K562 (cell line): ENCODE measurements at regions not wholly inside any gene's neighbourhood (a gene's known extent, or its start where the extent isn't known, plus 50 kb on each side); places are given as distances from the start of the nearest gene placed in this dataset.
"Not testable (repeated sequence)": the region's sequence is repeated elsewhere in the genome, so short reads cannot be mapped to it uniquely, and the experiment has no call there.

Source experiments
- ATAC-seq: fragments of 200-7000 bp; cut with Tn5 transposase; 3 replicates; pipeline ENCODE4 v1.9.1; 2020; ENCODE audit warnings: moderate library complexity
- BruUV-seq: library from RNA; stranded (reverse); fragments of 400-500 nt; replicated peaks from 2 replicates; lab custom pipeline; 2021; lab: Mats Ljungman, UMichigan
- CTCF ChIA-PET: fragments of 300-600 bp; formaldehyde crosslinking; extraction: SDS; loops from one replicate; lab custom pipeline; 2021; ENCODE audit warnings: low intra/inter-chr PET ratio; lab: Yijun Ruan, JAX
- POLR2A ChIA-PET: fragments of 300-600, 350-650 bp; sonication (Branson Sonifier 250); formaldehyde crosslinking; extraction: SDS; loops from one replicate; lab custom pipeline; 2021; ENCODE audit warnings: antibody characterized with exemption, inconsistent platforms; lab: Yijun Ruan, JAX
- DNase-seq, 4 experiments: peaks; one replicate each; pipeline versions ENCODE4 v3.0.0 to v3.0.0-alpha.2; 2011 to 2018; ENCODE audit warnings: low spot score in 3 of 4, mixed read lengths in 3 of 4; ENCODE audit errors: extremely low read depth in 1 of 4
- FAIRE-seq: peaks from 2 replicates; lab custom pipeline; 2011; peaks lifted over from hg19 to GRCh38; lab: Jason Lieb, UNC
- H2AFZ ChIP-seq: 2 replicates; pipeline ENCODE4 v1.6.0; 2011; ENCODE audit warnings: low read depth, low read length, control low read depth, inconsistent platforms
- H3K27ac ChIP-seq: fragments of 200-600 bp; 3 replicates; pipeline ENCODE4 v1.8.0; 2011; ENCODE audit warnings: low read depth, mild to moderate bottlenecking, control low read depth, inconsistent platforms, low read length, moderate library complexity, mixed read lengths; ENCODE audit errors: extremely low read depth
- H3K27me3 ChIP-seq, 2 experiments: fragments of 300-600 bp in 1 of 2; 2 replicates in 1 of 2; 3 replicates in 1 of 2; pipeline versions ENCODE4 v1.6.0 to v1.8.0; 2011; ENCODE audit warnings: inconsistent platforms in 2 of 2, low read length in 2 of 2, mild to moderate bottlenecking in 1 of 2, mixed read lengths in 1 of 2, moderate library complexity in 1 of 2; ENCODE audit not compliant: control insufficient read depth in 2 of 2, insufficient read depth in 2 of 2
- H3K36me3 ChIP-seq: fragments of 300-600 bp; 3 replicates; pipeline ENCODE4 v1.8.0; 2011; ENCODE audit warnings: mild to moderate bottlenecking, low read length, inconsistent platforms; ENCODE audit not compliant: control insufficient read depth, insufficient read depth
- H3K4me1 ChIP-seq, 2 experiments: fragments of 200-600 bp in 1 of 2; replicated peaks in 1 of 2; 2 replicates in 1 of 2; 3 replicates in 1 of 2; pipeline versions ENCODE4 v1.5.1 to v1.8.0; 2011; ENCODE audit warnings: inconsistent platforms in 2 of 2, low read length in 2 of 2, mild to moderate bottlenecking in 1 of 2, mixed read lengths in 1 of 2, moderate library complexity in 1 of 2; ENCODE audit not compliant: control insufficient read depth in 2 of 2, insufficient read depth in 2 of 2
- H3K4me2 ChIP-seq: 2 replicates; pipeline ENCODE4 v1.6.1; 2011; ENCODE audit warnings: low read length, control low read depth, inconsistent platforms, mixed read lengths; ENCODE audit not compliant: insufficient read depth
- H3K4me3 ChIP-seq: fragments of 200-600 bp; sonication (generic), shearing (Covaris generic); 2 replicates; pipeline ENCODE4 v1.5.1; 2016; ENCODE audit warnings: control low read depth, inconsistent platforms
- H3K79me2 ChIP-seq: fragments of 200-600 bp; 3 replicates; pipeline ENCODE4 v1.8.0; 2011; ENCODE audit warnings: low read length, inconsistent platforms; ENCODE audit not compliant: control insufficient read depth, insufficient read depth
- H3K9ac ChIP-seq, 2 experiments: 2 replicates each; pipeline versions ENCODE4 v1.6.0 to v1.6.1; 2011; ENCODE audit warnings: low read depth in 2 of 2, low read length in 2 of 2, control low read depth in 1 of 2, inconsistent platforms in 1 of 2, mild to moderate bottlenecking in 1 of 2, mixed read lengths in 1 of 2; ENCODE audit not compliant: insufficient read depth in 1 of 2
- H3K9me1 ChIP-seq: one replicate; pipeline ENCODE4 v1.6.0; 2011; ENCODE audit warnings: inconsistent platforms, mild to moderate bottlenecking, low read length, moderate library complexity; ENCODE audit not compliant: control insufficient read depth, insufficient read depth
- H3K9me3 ChIP-seq: replicated peaks from 2 replicates; pipeline ENCODE4 v1.5.1; 2011; ENCODE audit warnings: low read depth, low read length, inconsistent platforms; ENCODE audit not compliant: control insufficient read depth, insufficient read depth
- H4K20me1 ChIP-seq: replicated peaks from 2 replicates; pipeline ENCODE4 v1.6.1; 2011; ENCODE audit warnings: low read length, inconsistent platforms, mixed read lengths; ENCODE audit not compliant: control insufficient read depth, insufficient read depth
- ARID2 ChIP-seq: fragments of 450-650 bp; IDR thresholded peaks from 2 replicates; pipeline ENCODE4 v1.6.1; 2017; ENCODE audit warnings: antibody characterized with exemption, mild to moderate bottlenecking
- CXXC5 ChIP-seq: fragments of 250-450 bp; sonication (Bioruptor Pico); IDR thresholded peaks from 2 replicates; pipeline ENCODE4 v1.8.0; 2022; ENCODE audit warnings: inconsistent platforms, mild to moderate bottlenecking, moderate library complexity
- IRF1 ChIP-seq: sonication (generic); formaldehyde crosslinking; IDR thresholded peaks from 2 replicates; pipeline ENCODE4 v1.8.0; 2022; ENCODE audit warnings: missing genetic modification reagents, mild to moderate bottlenecking, borderline replicate concordance
- VEZF1 ChIP-seq: fragments of 200-800 bp; sonication (Bioruptor generic); IDR thresholded peaks from 2 replicates; pipeline ENCODE4 v1.6.1; 2017; ENCODE audit warnings: missing genetic modification characterization, missing compliant biosample characterization
- ZNF75A ChIP-seq: fragments of 450-650 bp; formaldehyde crosslinking; IDR thresholded peaks from 2 replicates; pipeline ENCODE4 v1.4.0; 2020; ENCODE audit warnings: mild to moderate bottlenecking
- WGBS: fragments of 100-300 bp; shearing (Covaris generic); methylation state at CpG from one replicate; pipeline ENCODE4 v1.1.6; 2016; ENCODE audit warnings: low coverage, mixed read lengths; ENCODE audit not compliant: insufficient coverage; ENCODE audit errors: missing lambda C conversion rate; 5-methylcytosine and 5-hydroxymethylcytosine counted together
- in situ Hi-C: fragments of 300-500 bp; cut with MboI; formaldehyde crosslinking; loops from 4 replicates; pipeline ENCODE4 v1.15.0; 2018; ENCODE audit warnings: inconsistent platforms, mixed read lengths
- intact Hi-C: fragments of 100-400 bp; cut with micrococcal nuclease; formaldehyde crosslinking; loops from 2 replicates; pipeline ENCODE4 v1.14.2; 2022

- TF ChIP-seq ZNF75A (CRISPR knock-in tag) (no peak), VEZF1 (CRISPR knock-in tag) (no peak), IRF1 (CRISPR knock-in tag) (no peak), CXXC5 (no peak), ARID2 (no peak)
Observed at GRCh38 chrX:10685923-10686595, 65.7 kb upstream of the MID1 start (continued).

- H3K9me1 ChIP-seq, ATAC-seq, H3K4me2 ChIP-seq, POLR2A ChIA-PET, H3K27me3 ChIP-seq, H3K9ac ChIP-seq, in situ Hi-C loops, intact Hi-C loops, H3K9me3 ChIP-seq, H4K20me1 ChIP-seq, CTCF ChIA-PET, H3K36me3 ChIP-seq, H3K4me3 ChIP-seq, H3K79me2 ChIP-seq, H2AFZ ChIP-seq, FAIRE-seq, H3K27ac ChIP-seq, DNase-seq, BruUV-seq, H3K4me1 ChIP-seq: not testable (repeated sequence)
- 0% methylated on average over 3 of the region's 4 CpGs for WGBS
Observed at GRCh38 chrX:10691751-10692150, 71.4 kb upstream of the MID1 start.
